Activated effector memory CD4-positive, alpha-beta T cell treated with anti-CD3 and anti-CD28 coated beads, Interleukin-2, amount 50 U/mL, for 16 hours (primary cell): ENCODE measurements at regions not wholly inside any gene's neighbourhood (a gene's known extent, or its start where the extent isn't known, plus 50 kb on each side); places are given as distances from the start of the nearest gene placed in this dataset.
"Not testable (repeated sequence)": the region's sequence is repeated elsewhere in the genome, so short reads cannot be mapped to it uniquely, and the experiment has no call there.

Source experiments
- DNase-seq: peaks from one replicate; pipeline ENCODE4 v3.0.0-alpha.2; 2020

- DNase-seq: no peak
Observed at GRCh38 chr4:149987330-149988086, 90.7 kb upstream of the DCLK2 start.

- DNase-seq: no peak
Observed at GRCh38 chr4:149988087-149988410, 90.2 kb upstream of the DCLK2 start.

- DNase-seq: no peak
Observed at GRCh38 chr4:149993030-149993429, 85.2 kb upstream of the DCLK2 start.

GRCh38 chr4:149995134-149995756 is 83.0 kb upstream of the DCLK2 start:
- DNase-seq: no peak

- DNase-seq: no peak
Observed at GRCh38 chr4:149997881-149998421, 80.3 kb upstream of the DCLK2 start.

GRCh38 chr4:149999485-150000074 is 78.7 kb upstream of the DCLK2 start:
- DNase-seq: no peak

GRCh38 chr4:150001815-150002214 is 76.4 kb upstream of the DCLK2 start:
- DNase-seq: no peak

GRCh38 chr4:150002561-150002960 is 75.7 kb upstream of the DCLK2 start:
- no peak for DNase-seq

GRCh38 chr4:150004481-150004880 is 73.8 kb upstream of the DCLK2 start:
- DNase-seq: no peak

GRCh38 chr4:150005537-150005936 is 72.7 kb upstream of the DCLK2 start:
- no peak for DNase-seq

GRCh38 chr4:150006197-150006596 is 72.0 kb upstream of the DCLK2 start:
- no peak for DNase-seq

- DNase-seq: no peak
Observed at GRCh38 chr4:150007512-150007911, 70.7 kb upstream of the DCLK2 start.

- DNase-seq: no peak
Observed at GRCh38 chr4:150008546-150008945, 69.7 kb upstream of the DCLK2 start.

- DNase-seq: no peak
Observed at GRCh38 chr4:150009533-150009932, 68.7 kb upstream of the DCLK2 start.

GRCh38 chr4:150010525-150011126 is 67.6 kb upstream of the DCLK2 start:
- DNase-seq: no peak

GRCh38 chr4:150012851-150013360 is 65.3 kb upstream of the DCLK2 start:
- DNase-seq: no peak

- DNase-seq: not testable (repeated sequence)
Observed at GRCh38 chr4:150015910-150016309, 62.3 kb upstream of the DCLK2 start.

- DNase-seq: not testable (repeated sequence)
Observed at GRCh38 chr4:150016621-150017020, 61.6 kb upstream of the DCLK2 start.

- no peak for DNase-seq
Observed at GRCh38 chr4:150018257-150018656, 60.0 kb upstream of the DCLK2 start.

- DNase-seq: no peak
Observed at GRCh38 chr4:150021483-150021882, 56.8 kb upstream of the DCLK2 start.

GRCh38 chr4:150023489-150023888 is 54.8 kb upstream of the DCLK2 start:
- DNase-seq: no peak

- not testable (repeated sequence) for DNase-seq
Observed at GRCh38 chr4:150026987-150027386, 51.3 kb upstream of the DCLK2 start.
